Hepatocyte (in vitro differentiated cells): ENCODE measurements at regions not wholly inside any gene's neighbourhood (a gene's known extent, or its start where the extent isn't known, plus 50 kb on each side); places are given as distances from the start of the nearest gene placed in this dataset.

Experiments used
- DNase-seq: peaks from one replicate; pipeline ENCODE4 v3.0.0-alpha.2; 2016; ENCODE audit warnings: low spot score
- H2AFZ ChIP-seq: fragments of 200-600 bp; sonication (generic); 2 replicates; pipeline ENCODE4 v1.6.0; 2016; ENCODE audit warnings: antibody characterized with exemption, mild to moderate bottlenecking
- H3K27ac ChIP-seq: fragments of 200-600 bp; sonication (generic); 2 replicates; pipeline ENCODE4 v1.5.1; 2016; ENCODE audit warnings: mild to moderate bottlenecking
- H3K27me3 ChIP-seq: fragments of 200-600 bp; sonication (generic); 2 replicates; pipeline ENCODE4 v1.6.1; 2016
- H3K36me3 ChIP-seq: fragments of 200-600 bp; sonication (generic); replicated peaks from 2 replicates; pipeline ENCODE4 v1.5.1; 2016; ENCODE audit warnings: low read depth; ENCODE audit not compliant: insufficient read depth
- H3K4me1 ChIP-seq: fragments of 200-600 bp; sonication (generic); 2 replicates; pipeline ENCODE4 v1.5.1; 2016; ENCODE audit warnings: mild to moderate bottlenecking, moderate library complexity; ENCODE audit not compliant: insufficient read depth
- H3K4me2 ChIP-seq: fragments of 200-600 bp; sonication (generic); 2 replicates; pipeline ENCODE4 v1.6.0; 2016
- H3K4me3 ChIP-seq: fragments of 200-600 bp; sonication (generic); 2 replicates; pipeline ENCODE4 v1.5.1; 2016; ENCODE audit warnings: mild to moderate bottlenecking
- H3K79me2 ChIP-seq: fragments of 200-600 bp; sonication (generic); 2 replicates; pipeline ENCODE4 v1.6.0; 2017; ENCODE audit warnings: mild to moderate bottlenecking
- H3K9me2 ChIP-seq: fragments of 200-600 bp; sonication (generic); replicated peaks from 2 replicates; pipeline ENCODE4 v1.6.0; 2017; ENCODE audit warnings: mild to moderate bottlenecking; ENCODE audit not compliant: insufficient read depth
- H3K9me3 ChIP-seq: fragments of 200-600 bp; sonication (generic); 2 replicates; pipeline ENCODE4 v1.5.1; 2016; ENCODE audit warnings: low read depth, mild to moderate bottlenecking
- H4K20me1 ChIP-seq: fragments of 200-600 bp; sonication (generic); 2 replicates; pipeline ENCODE4 v1.6.0; 2016; ENCODE audit warnings: mild to moderate bottlenecking; ENCODE audit not compliant: insufficient read depth, poor library complexity, severe bottlenecking
- CTCF ChIP-seq: fragments of 200-600 bp; sonication (generic); IDR thresholded peaks from 2 replicates; pipeline ENCODE4 v1.5.1; 2016; ENCODE audit warnings: antibody characterized with exemption, mild to moderate bottlenecking; ENCODE audit not compliant: poor library complexity
- EZH2 ChIP-seq: fragments of 200-600 bp; sonication (generic); IDR thresholded peaks from 2 replicates; pipeline ENCODE4 v1.6.1; 2016; ENCODE audit warnings: antibody characterized with exemption, mild to moderate bottlenecking, borderline replicate concordance
- EZH2phosphoT487 ChIP-seq: fragments of 200-600 bp; sonication (generic); IDR thresholded peaks from one replicate; pipeline ENCODE4 v1.6.1; 2018; ENCODE audit warnings: antibody characterized with exemption, mild to moderate bottlenecking, low read depth, moderate library complexity; ENCODE audit not compliant: unreplicated experiment, severe bottlenecking
- WGBS: methylation state at CpG from one replicate; pipeline ENCODE4 v1.1.6; 2016; ENCODE audit warnings: low lambda C conversion rate; ENCODE audit errors: missing lambda C conversion rate; 5-methylcytosine and 5-hydroxymethylcytosine counted together

- no peak for DNase-seq
- Histone ChIP-seq H3K36me3 (no peaks in the 10 kb centered on the region), H4K20me1 (no peaks in the 10 kb centered on the region), H3K27ac (no peak overlapping the region), H3K79me2 (no peaks in the 10 kb centered on the region), H3K9me3 (no peaks in the 10 kb centered on the region), H3K4me1 (no peaks in the 10 kb centered on the region), H3K4me3 (no peak overlapping the region), H3K27me3 (no peaks in the 10 kb centered on the region), H2AFZ (no peak overlapping the region), H3K4me2 (no peak overlapping the region), H3K9me2 (no peaks in the 10 kb centered on the region)
- TF ChIP-seq CTCF (no peak), EZH2phosphoT487 (no peak), EZH2 (no peak)
- WGBS = 96% methylated on average over 1 of the region's 1 CpG
These were observed 570.5 kb downstream of the MRPL39 start for GRCh38 chr21:25036775-25037174.

GRCh38 chr21:25031750-25032149 is 575.5 kb downstream of the MRPL39 start:
- 62% methylated on average over 5 of the region's 5 CpGs for WGBS
- no peaks in the 10 kb centered on the region for H3K36me3 ChIP-seq
- no peak overlapping the region for H3K4me2 ChIP-seq
- DNase-seq = no peak
- no peak overlapping the region for H2AFZ ChIP-seq
- no peaks in the 10 kb centered on the region for H3K79me2 ChIP-seq
- no peak overlapping the region for H3K27ac ChIP-seq
- no peaks in the 10 kb centered on the region for H3K9me3 ChIP-seq
- H3K4me1 ChIP-seq = no peaks in the 10 kb centered on the region
- no peaks in the 10 kb centered on the region for H4K20me1 ChIP-seq
- TF ChIP-seq EZH2 (no peak), EZH2phosphoT487 (no peak), CTCF (no peak)
- H3K4me3 ChIP-seq = no peak overlapping the region
- H3K27me3 ChIP-seq = no peaks in the 10 kb centered on the region
- H3K9me2 ChIP-seq = no peaks in the 10 kb centered on the region

GRCh38 chr21:25029580-25029979 is 577.7 kb downstream of the MRPL39 start:
- H3K79me2 ChIP-seq = no peaks in the 10 kb centered on the region
- 45% methylated on average over 3 of the region's 3 CpGs for WGBS
- no peak overlapping the region for H2AFZ ChIP-seq
- H3K27me3 ChIP-seq = no peaks in the 10 kb centered on the region
- H3K4me2 ChIP-seq = no peak overlapping the region
- no peak overlapping the region for H3K4me3 ChIP-seq
- no peaks in the 10 kb centered on the region for H3K36me3 ChIP-seq
- TF ChIP-seq CTCF (no peak), EZH2phosphoT487 (no peak), EZH2 (no peak)
- no peaks in the 10 kb centered on the region for H4K20me1 ChIP-seq
- DNase-seq = no peak
- H3K27ac ChIP-seq = no peak overlapping the region
- H3K9me3 ChIP-seq = no peaks in the 10 kb centered on the region
- H3K4me1 ChIP-seq = no peaks in the 10 kb centered on the region
- H3K9me2 ChIP-seq = no peaks in the 10 kb centered on the region

GRCh38 chr21:25025596-25025995 is 581.7 kb downstream of the MRPL39 start:
- H3K9me2 ChIP-seq = no peaks in the 10 kb centered on the region
- 79% methylated on average over 2 of the region's 2 CpGs for WGBS
- H3K36me3 ChIP-seq = no peaks in the 10 kb centered on the region

More at GRCh38 chr21:25025596-25025995, 581.7 kb downstream of the MRPL39 start:
- Histone ChIP-seq H3K27ac (no peak overlapping the region), H3K79me2 (no peaks in the 10 kb centered on the region), H2AFZ (no peak overlapping the region), H3K4me1 (no peaks in the 10 kb centered on the region), H4K20me1 (no peaks in the 10 kb centered on the region), H3K4me3 (no peak overlapping the region), H3K27me3 (no peaks in the 10 kb centered on the region), H3K9me3 (no peaks in the 10 kb centered on the region), H3K4me2 (no peak overlapping the region)
- no peak for DNase-seq
- TF ChIP-seq EZH2phosphoT487 (no peak), CTCF (no peak), EZH2 (no peak)
